ENCODE measurements at regions not wholly inside any gene's neighbourhood (a gene's known extent, or its start where the extent isn't known, plus 50 kb on each side); places are given as distances from the start of the nearest gene placed in this dataset.

GRCh38 chr13:109329175-109329574, 457.2 kb downstream of the IRS2 start:
- no peaks in the 10 kb centered on the region for H3K4me1 ChIP-seq (ENCODE audit: control insufficient read depth in 1 of 2, insufficient read depth in 1 of 2, low read depth in 1 of 2, low read length in 1 of 2)
- no peaks in the 10 kb centered on the region for H3K27me3 ChIP-seq
- no peaks in the 10 kb centered on the region for H3K9me3 ChIP-seq
- TF ChIP-seq CTCF (IDR thresholded peaks at IDR 0.05), result no peak
- no peaks in the 10 kb centered on the region for H3K36me3 ChIP-seq
- no peak overlapping the region for H3K27ac ChIP-seq
- H3K4me3 ChIP-seq (ENCODE audit: low read depth in 1 of 2, low read length in 1 of 2), result no peak overlapping the region

- Histone ChIP-seq H3K27me3 (no peaks in the 10 kb centered on the region), H3K36me3 (no peaks in the 10 kb centered on the region)
Measured at GRCh38 chr13:109326601-109327000, 459.8 kb downstream of the IRS2 start.

GRCh38 chr13:109323338-109323737, 463.0 kb downstream of the IRS2 start:
- TF ChIP-seq CTCF (IDR thresholded peaks at IDR 0.05), result no peak
- no peaks in the 10 kb centered on the region for H3K9me3 ChIP-seq
- H3K27ac ChIP-seq, result no peak overlapping the region
- H3K36me3 ChIP-seq, result no peaks in the 10 kb centered on the region
- H3K4me1 ChIP-seq (ENCODE audit: control insufficient read depth in 1 of 2, insufficient read depth in 1 of 2, low read depth in 1 of 2, low read length in 1 of 2), result no peaks in the 10 kb centered on the region
- H3K27me3 ChIP-seq, result no peaks in the 10 kb centered on the region
- no peak overlapping the region for H3K4me3 ChIP-seq (ENCODE audit: low read depth in 1 of 2, low read length in 1 of 2)

More at GRCh38 chr13:109326601-109327000, 459.8 kb downstream of the IRS2 start:
- Histone ChIP-seq H3K4me1 (ENCODE audit: control insufficient read depth in 1 of 2, insufficient read depth in 1 of 2, low read depth in 1 of 2, low read length in 1 of 2) (no peaks in the 10 kb centered on the region), H3K27ac (no peak overlapping the region), H3K9me3 (no peaks in the 10 kb centered on the region), H3K4me3 (ENCODE audit: low read depth in 1 of 2, low read length in 1 of 2) (no peak overlapping the region)
- no peak for TF ChIP-seq CTCF (IDR thresholded peaks at IDR 0.05)

GRCh38 chr13:109318945-109319590, 467.3 kb downstream of the IRS2 start:
- no peak for TF ChIP-seq CTCF (IDR thresholded peaks at IDR 0.05)
- Histone ChIP-seq H3K27me3 (no peaks in the 10 kb centered on the region), H3K36me3 (no peaks in the 10 kb centered on the region), H3K27ac (no peak overlapping the region), H3K4me3 (ENCODE audit: low read depth in 1 of 2, low read length in 1 of 2) (no peak overlapping the region), H3K4me1 (ENCODE audit: control insufficient read depth in 1 of 2, insufficient read depth in 1 of 2, low read depth in 1 of 2, low read length in 1 of 2) (no peaks in the 10 kb centered on the region), H3K9me3 (no peaks in the 10 kb centered on the region)

- no peaks in the 10 kb centered on the region for H3K4me1 ChIP-seq (ENCODE audit: control insufficient read depth in 1 of 2, insufficient read depth in 1 of 2, low read depth in 1 of 2, low read length in 1 of 2)
- no peak for TF ChIP-seq CTCF (IDR thresholded peaks at IDR 0.05)
- no peak overlapping the region for H3K4me3 ChIP-seq (ENCODE audit: low read depth in 1 of 2, low read length in 1 of 2)
- no peaks in the 10 kb centered on the region for H3K36me3 ChIP-seq
- no peaks in the 10 kb centered on the region for H3K9me3 ChIP-seq
- no peaks in the 10 kb centered on the region for H3K27me3 ChIP-seq
- no peak overlapping the region for H3K27ac ChIP-seq
Measured at GRCh38 chr13:109315481-109315880, 470.9 kb downstream of the IRS2 start.

All from neutrophil (primary cell).